B cell (primary cell): ENCODE measurements at regions not wholly inside any gene's neighbourhood (a gene's known extent, or its start where the extent isn't known, plus 50 kb on each side); places are given as distances from the start of the nearest gene placed in this dataset.

ENCODE experiments used
- CTCF ChIP-seq: fragments of 200-600 bp; IDR thresholded peaks from one replicate; pipeline ENCODE4 v1.8.0; 2022; ENCODE audit warnings: antibody characterized with exemption, mild to moderate bottlenecking
- EZH2 ChIP-seq: IDR thresholded peaks from 2 replicates; pipeline ENCODE4 v1.6.1; 2012; ENCODE audit warnings: borderline replicate concordance, low read depth, mild to moderate bottlenecking, moderate library complexity, low read length; ENCODE audit not compliant: insufficient read depth, poor library complexity, severe bottlenecking

- TF ChIP-seq CTCF (no peak), EZH2 (no peak)
Observed at GRCh38 chrX:526295-527224, 104.0 kb upstream of the SHOX start.
